ENCODE measurements at regions not wholly inside any gene's neighbourhood (a gene's known extent, or its start where the extent isn't known, plus 50 kb on each side); places are given as distances from the start of the nearest gene placed in this dataset.

DNA sequence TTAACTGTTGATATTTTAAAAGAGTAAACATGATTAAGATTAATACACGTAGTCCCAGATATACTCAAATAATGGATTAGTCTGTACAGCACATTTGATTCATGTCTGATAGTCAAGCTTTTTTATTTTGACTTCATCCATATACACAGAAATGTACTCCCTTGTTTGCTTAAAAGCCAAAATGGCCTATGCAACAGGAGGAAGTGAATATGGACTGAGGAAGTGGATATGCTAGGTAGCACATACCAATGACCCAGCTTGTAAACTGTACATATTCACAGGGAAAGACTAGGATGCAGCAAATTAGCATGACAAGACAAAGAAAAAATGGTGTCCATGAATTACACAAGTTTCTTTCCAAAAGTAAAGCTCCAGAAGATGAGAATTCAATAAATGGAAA is 109.7 kb downstream of the CAAP1 start:
- TF ChIP-seq POLR2A (IDR thresholded peaks at IDR 0.05) = no peak
- TF ChIP-seq, protein P1, sequence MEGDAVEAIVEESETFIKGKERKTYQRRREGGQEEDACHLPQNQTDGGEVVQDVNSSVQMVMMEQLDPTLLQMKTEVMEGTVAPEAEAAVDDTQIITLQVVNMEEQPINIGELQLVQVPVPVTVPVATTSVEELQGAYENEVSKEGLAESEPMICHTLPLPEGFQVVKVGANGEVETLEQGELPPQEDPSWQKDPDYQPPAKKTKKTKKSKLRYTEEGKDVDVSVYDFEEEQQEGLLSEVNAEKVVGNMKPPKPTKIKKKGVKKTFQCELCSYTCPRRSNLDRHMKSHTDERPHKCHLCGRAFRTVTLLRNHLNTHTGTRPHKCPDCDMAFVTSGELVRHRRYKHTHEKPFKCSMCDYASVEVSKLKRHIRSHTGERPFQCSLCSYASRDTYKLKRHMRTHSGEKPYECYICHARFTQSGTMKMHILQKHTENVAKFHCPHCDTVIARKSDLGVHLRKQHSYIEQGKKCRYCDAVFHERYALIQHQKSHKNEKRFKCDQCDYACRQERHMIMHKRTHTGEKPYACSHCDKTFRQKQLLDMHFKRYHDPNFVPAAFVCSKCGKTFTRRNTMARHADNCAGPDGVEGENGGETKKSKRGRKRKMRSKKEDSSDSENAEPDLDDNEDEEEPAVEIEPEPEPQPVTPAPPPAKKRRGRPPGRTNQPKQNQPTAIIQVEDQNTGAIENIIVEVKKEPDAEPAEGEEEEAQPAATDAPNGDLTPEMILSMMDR (IDR thresholded peaks at IDR 0.05) = no peak
